ENCODE measurements at regions not wholly inside any gene's neighbourhood (a gene's known extent, or its start where the extent isn't known, plus 50 kb on each side); places are given as distances from the start of the nearest gene placed in this dataset.

- no peak for DNase-seq (ENCODE audit: low read depth)
These were observed 163.5 kb upstream of the LYZL2 start for GRCh38 chr10:30793093-30793492.

GRCh38 chr10:30792025-30792424 lies 162.5 kb upstream of the LYZL2 start:
- no peak for DNase-seq (ENCODE audit: low read depth)

- DNase-seq (ENCODE audit: low read depth), result no peak
These were observed 161.7 kb upstream of the LYZL2 start for GRCh38 chr10:30791197-30791611.

- DNase-seq (ENCODE audit: low read depth), result no peak
These were observed 160.3 kb upstream of the LYZL2 start for GRCh38 chr10:30789806-30790205.

GRCh38 chr10:30788307-30788706 lies 158.8 kb upstream of the LYZL2 start:
- DNase-seq (ENCODE audit: low read depth), result no peak

- DNase-seq (ENCODE audit: low read depth), result no peak
These were observed 157.4 kb upstream of the LYZL2 start for GRCh38 chr10:30786906-30787305.

- no peak for DNase-seq (ENCODE audit: low read depth)
These were observed 156.6 kb upstream of the LYZL2 start for GRCh38 chr10:30786131-30786530.

- peak; percentile 24 for DNase-seq (ENCODE audit: low read depth)
These were observed 155.5 kb upstream of the LYZL2 start for GRCh38 chr10:30784897-30785605.

GRCh38 chr10:30784524-30784896 lies 155.0 kb upstream of the LYZL2 start:
- no peak for DNase-seq (ENCODE audit: low read depth)

- peak; percentile 68 for DNase-seq (ENCODE audit: low read depth)
These were observed 154.5 kb upstream of the LYZL2 start for GRCh38 chr10:30783939-30784501.

GRCh38 chr10:30782537-30783461 lies 153.2 kb upstream of the LYZL2 start:
- DNase-seq (ENCODE audit: low read depth), result no peak

GRCh38 chr10:30782157-30782536 lies 152.6 kb upstream of the LYZL2 start:
- no peak for DNase-seq (ENCODE audit: low read depth)

GRCh38 chr10:30781670-30782121 lies 152.1 kb upstream of the LYZL2 start:
- no peak for DNase-seq (ENCODE audit: low read depth)

GRCh38 chr10:30778769-30779168 lies 149.2 kb upstream of the LYZL2 start:
- DNase-seq (ENCODE audit: low read depth), result no peak

- DNase-seq (ENCODE audit: low read depth), result no peak
These were observed 146.4 kb upstream of the LYZL2 start for GRCh38 chr10:30775779-30776591.

- DNase-seq (ENCODE audit: low read depth), result no peak
These were observed 144.7 kb upstream of the LYZL2 start for GRCh38 chr10:30774261-30774660.

GRCh38 chr10:30773501-30773900 lies 143.9 kb upstream of the LYZL2 start:
- no peak for DNase-seq (ENCODE audit: low read depth)

- no peak for DNase-seq (ENCODE audit: low read depth)
These were observed 141.3 kb upstream of the LYZL2 start for GRCh38 chr10:30770816-30771215.

GRCh38 chr10:30770229-30770628 lies 140.7 kb upstream of the LYZL2 start:
- no peak for DNase-seq (ENCODE audit: low read depth)

- no peak for DNase-seq (ENCODE audit: low read depth)
These were observed 139.8 kb upstream of the LYZL2 start for GRCh38 chr10:30769361-30769760.

GRCh38 chr10:30765616-30766015 lies 136.1 kb upstream of the LYZL2 start:
- no peak for DNase-seq (ENCODE audit: low read depth)

GRCh38 chr10:30765022-30765615 lies 135.6 kb upstream of the LYZL2 start:
- DNase-seq (ENCODE audit: low read depth), result no peak
